HEK293 (cell line): ENCODE measurements at regions not wholly inside any gene's neighbourhood (a gene's known extent, or its start where the extent isn't known, plus 50 kb on each side); places are given as distances from the start of the nearest gene placed in this dataset.

Source experiments
- CTCF ChIP-seq: fragments of 450-650 bp; formaldehyde crosslinking; IDR thresholded peaks from 2 replicates; pipeline ENCODE4 v1.5.1; 2016; ENCODE audit warnings: missing biosample characterization, missing genetic modification characterization
- HOXC10 ChIP-seq: sonication (generic); formaldehyde crosslinking; IDR thresholded peaks from 2 replicates; pipeline ENCODE4 v1.8.1; 2023; ENCODE audit warnings: mild to moderate bottlenecking, missing genetic modification reagents
- INSM2 ChIP-seq: fragments of 450-650 bp; formaldehyde crosslinking; IDR thresholded peaks from 2 replicates; pipeline ENCODE4 v1.5.1; 2016; ENCODE audit warnings: missing biosample characterization, missing genetic modification characterization
- MZF1 ChIP-seq: fragments of 450-650 bp; formaldehyde crosslinking; IDR thresholded peaks from 2 replicates; pipeline ENCODE4 v1.5.1; 2017; ENCODE audit warnings: missing biosample characterization, missing genetic modification characterization, borderline replicate concordance
- PATZ1 ChIP-seq: fragments of 450-650 bp; formaldehyde crosslinking; IDR thresholded peaks from 2 replicates; pipeline ENCODE4 v1.5.1; 2016; ENCODE audit warnings: missing biosample characterization, missing genetic modification characterization
- REST ChIP-seq: fragments of 450-650 bp; formaldehyde crosslinking; IDR thresholded peaks from 2 replicates; pipeline ENCODE4 v1.5.1; 2016; ENCODE audit warnings: missing biosample characterization, missing genetic modification characterization
- SETDB1 ChIP-seq: IDR thresholded peaks from one replicate; pipeline ENCODE4 v1.6.1; 2017; ENCODE audit warnings: mild to moderate bottlenecking, low read length, moderate library complexity, mixed read lengths; ENCODE audit not compliant: insufficient read length
- ZBTB10 ChIP-seq: fragments of 450-650 bp; formaldehyde crosslinking; IDR thresholded peaks from 2 replicates; pipeline ENCODE4 v1.5.1; 2016; ENCODE audit warnings: missing biosample characterization, missing genetic modification characterization
- ZBTB11 ChIP-seq: fragments of 450-650 bp; formaldehyde crosslinking; conservative IDR thresholded peaks from 2 replicates; pipeline ENCODE4 v1.5.1; 2016; ENCODE audit warnings: low read depth, missing biosample characterization, missing genetic modification characterization
- ZNF24 ChIP-seq: fragments of 450-650 bp; formaldehyde crosslinking; IDR thresholded peaks from 2 replicates; pipeline ENCODE4 v1.5.1; 2016; ENCODE audit warnings: missing biosample characterization, missing genetic modification characterization
- ZNF274 ChIP-seq, 2 experiments: fragments of 200-500 bp in 1 of 2; fragments of 450-650 bp in 1 of 2; sonication (Bioruptor generic) in 1 of 2; formaldehyde crosslinking in 1 of 2; IDR thresholded peaks; 2 replicates each; pipeline versions ENCODE4 v1.5.1 to v1.6.1; 2014 to 2016; ENCODE audit warnings: borderline replicate concordance in 1 of 2, inconsistent platforms in 1 of 2, low read length in 1 of 2, missing biosample characterization in 1 of 2, missing genetic modification characterization in 1 of 2
- ZNF704 ChIP-seq: fragments of 450-650 bp; formaldehyde crosslinking; IDR thresholded peaks from 2 replicates; pipeline ENCODE4 v1.5.1; 2016; ENCODE audit warnings: missing biosample characterization, missing genetic modification characterization
- ZNF785 ChIP-seq: fragments of 450-650 bp; formaldehyde crosslinking; IDR thresholded peaks from 2 replicates; pipeline ENCODE4 v1.5.1; 2016; ENCODE audit warnings: missing biosample characterization, missing genetic modification characterization
- ZSCAN23 ChIP-seq: fragments of 450-650 bp; formaldehyde crosslinking; IDR thresholded peaks from 2 replicates; pipeline ENCODE4 v1.5.1; 2016; ENCODE audit warnings: missing biosample characterization, missing genetic modification characterization

GRCh38 chr11:109035284-109035683 is 370.4 kb downstream of the DDX10 start:
- TF ChIP-seq ZNF24 (tag by site-specific recombination) (no peak), CTCF (no peak), REST (tag by site-specific recombination) (no peak), ZBTB11 (tag by site-specific recombination) (no peak), ZSCAN23 (tag by site-specific recombination) (no peak), SETDB1 (no peak), ZNF274 (IDR thresholded peaks at IDR 0.05; ENCODE audit: low read length) (no peak), ZNF274 (tag by site-specific recombination; IDR thresholded peaks at IDR 0.05; ENCODE audit: borderline replicate concordance) (no peak), HOXC10 (CRISPR knock-in tag) (no peak), MZF1 (no peak), PATZ1 (tag by site-specific recombination) (no peak), INSM2 (no peak), ZNF785 (no peak), ZBTB10 (tag by site-specific recombination) (no peak), ZNF704 (tag by site-specific recombination) (no peak)
